Panc1 (cell line): ENCODE measurements at regions not wholly inside any gene's neighbourhood (a gene's known extent, or its start where the extent isn't known, plus 50 kb on each side); places are given as distances from the start of the nearest gene placed in this dataset.

ENCODE experiments used
- ATAC-seq: fragments of 200-7000 bp; cut with Tn5 transposase; 2 replicates; pipeline ENCODE4 v1.9.1; 2020; ENCODE audit warnings: mild to moderate bottlenecking, moderate library complexity
- BruUV-seq: library from RNA; stranded (reverse); fragments of 400-500 nt; replicated peaks from 2 replicates; lab custom pipeline; 2021; lab: Mats Ljungman, UMichigan
- CTCF ChIA-PET: fragments of 300-600 bp; sonication (Branson Sonifier 250); formaldehyde crosslinking; loops from one replicate; lab custom pipeline; 2022; ENCODE audit warnings: antibody characterized with exemption; lab: Charles Lee
- POLR2A ChIA-PET: fragments of 300-600 bp; sonication (Branson Sonifier 250); formaldehyde crosslinking; loops from one replicate; lab custom pipeline; 2022; ENCODE audit warnings: antibody characterized with exemption; lab: Charles Lee
- DNase-seq: peaks from one replicate; pipeline ENCODE4 v3.0.0-alpha.2; 2010; ENCODE audit warnings: low read depth, low spot score
- H3K27ac ChIP-seq: 2 replicates; pipeline ENCODE4 v1.5.1; 2011; ENCODE audit warnings: mild to moderate bottlenecking, low read length, inconsistent platforms
- H3K27me3 ChIP-seq: fragments of 200-500 bp; sonication (Bioruptor generic); 2 replicates; pipeline ENCODE4 v1.6.0; 2014; ENCODE audit warnings: low read length, inconsistent platforms; ENCODE audit not compliant: control insufficient read depth, insufficient read depth
- H3K36me3 ChIP-seq: fragments of 200-500 bp; sonication (Bioruptor generic); 2 replicates; pipeline ENCODE4 v1.5.1; 2014; ENCODE audit warnings: inconsistent platforms, mild to moderate bottlenecking, low read length, moderate library complexity; ENCODE audit not compliant: control insufficient read depth, insufficient read depth
- H3K4me1 ChIP-seq: 2 replicates; pipeline ENCODE4 v1.5.1; 2011; ENCODE audit warnings: inconsistent platforms, mild to moderate bottlenecking, low read length, moderate library complexity; ENCODE audit not compliant: control insufficient read depth, insufficient read depth
- H3K4me3 ChIP-seq, 2 experiments: 2 replicates each; pipeline ENCODE4 v1.5.1; 2011 to 2012; ENCODE audit warnings: low read depth in 2 of 2, low read length in 2 of 2, mild to moderate bottlenecking in 2 of 2, inconsistent platforms in 1 of 2, moderate library complexity in 1 of 2
- H3K9me3 ChIP-seq: fragments of 200-500 bp; sonication (Bioruptor generic); 2 replicates; pipeline ENCODE4 v1.5.1; 2014; ENCODE audit warnings: low read depth, mild to moderate bottlenecking, inconsistent platforms, low read length, moderate library complexity; ENCODE audit not compliant: control insufficient read depth, insufficient read depth
- CTCF ChIP-seq: fragments of 450-650 bp; IDR thresholded peaks from 2 replicates; pipeline ENCODE4 v1.5.1; 2017; ENCODE audit warnings: mild to moderate bottlenecking
- POLR2AphosphoS5 ChIP-seq: IDR thresholded peaks from 2 replicates; pipeline ENCODE4 v1.6.1; 2012; ENCODE audit warnings: mild to moderate bottlenecking, low read depth, low read length, moderate library complexity
- REST ChIP-seq, 2 experiments: IDR thresholded peaks; 2 replicates each; pipeline ENCODE4 v1.6.1; 2011 to 2012; ENCODE audit warnings: low read depth in 2 of 2, control low read depth in 1 of 2, low read length in 1 of 2, mild to moderate bottlenecking in 1 of 2, moderate library complexity in 1 of 2; ENCODE audit not compliant: insufficient read depth in 1 of 2
- SIN3A ChIP-seq: IDR thresholded peaks from 2 replicates; pipeline ENCODE4 v1.6.1; 2012; ENCODE audit warnings: low read depth, mild to moderate bottlenecking, low read length, moderate library complexity, borderline replicate concordance; ENCODE audit not compliant: insufficient read depth
- TCF7L2 ChIP-seq: IDR thresholded peaks from 2 replicates; pipeline ENCODE4 v1.6.1; 2011; ENCODE audit warnings: mild to moderate bottlenecking, low read depth, low read length, inconsistent platforms
- in situ Hi-C: cut with HindIII; loops from 2 replicates; pipeline ENCODE4 v1.10.0; 2016; ENCODE audit warnings: low sequenced_read_pairs, low pct_unique_long_range_greater_than_20kb
- intact Hi-C: fragments of 100-400 bp; cut with micrococcal nuclease; formaldehyde crosslinking; loops from one replicate; pipeline ENCODE4 v1.10.0; 2022; ENCODE audit not compliant: unreplicated experiment

- intact Hi-C loops: no loop called here
- POLR2A ChIA-PET: no interaction called here
- CTCF ChIA-PET: no interaction called here
Observed at GRCh38 chr4:184958127-184958922, 60.0 kb upstream of the HELT start.

GRCh38 chr4:184958923-184959210 is 59.4 kb upstream of the HELT start:
- CTCF ChIA-PET: no interaction called here
- DNase-seq (no peak), ATAC-seq (no peak)
- TF ChIP-seq POLR2AphosphoS5 (no peak), CTCF (no peak), SIN3A (no peak), TCF7L2 (no peak), REST (IDR thresholded peaks at IDR 0.05; ENCODE audit: insufficient read depth in 1 of 2, low read depth in 2 of 2, low read length in 1 of 2) (no peak)
- POLR2A ChIA-PET: no interaction called here
- H3K9me3 ChIP-seq: no peaks in the 10 kb centered on the region
- no peak overlapping the region for H3K27ac ChIP-seq
- H3K36me3 ChIP-seq: no peaks in the 10 kb centered on the region
- intact Hi-C loops (no loop called here), in situ Hi-C loops (no loop called here)
- no peaks in the 10 kb centered on the region for H3K27me3 ChIP-seq
- no peaks in the 10 kb centered on the region for H3K4me1 ChIP-seq
- BruUV-seq: no TSS peak
- no peak overlapping the region for H3K4me3 ChIP-seq

More at GRCh38 chr4:184958127-184958922, 60.0 kb upstream of the HELT start:
- H3K4me3 ChIP-seq: no peak overlapping the region
- no peak for TF ChIP-seq TCF7L2
- no peak for TF ChIP-seq CTCF
- TF ChIP-seq SIN3A: no peak
- TF ChIP-seq REST (IDR thresholded peaks at IDR 0.05; ENCODE audit: insufficient read depth in 1 of 2, low read depth in 2 of 2, low read length in 1 of 2): no peak
- no peak for TF ChIP-seq POLR2AphosphoS5
- ATAC-seq: no peak
- H3K4me1 ChIP-seq: no peaks in the 10 kb centered on the region
- H3K27ac ChIP-seq: no peak overlapping the region
- BruUV-seq: no TSS peak
- no peak for DNase-seq
- H3K27me3 ChIP-seq: no peaks in the 10 kb centered on the region
- no peaks in the 10 kb centered on the region for H3K36me3 ChIP-seq
- in situ Hi-C loops: no loop called here
- no peaks in the 10 kb centered on the region for H3K9me3 ChIP-seq
